Medulla oblongata (tissue), 1 donor: ENCODE measurements at regions not wholly inside any gene's neighbourhood (a gene's known extent, or its start where the extent isn't known, plus 50 kb on each side); places are given as distances from the start of the nearest gene placed in this dataset.

Experiments
- DNase-seq: peaks from one replicate; pipeline ENCODE4 v3.0.0-alpha.2; 2015; ENCODE audit errors: extremely low spot score

DNA sequence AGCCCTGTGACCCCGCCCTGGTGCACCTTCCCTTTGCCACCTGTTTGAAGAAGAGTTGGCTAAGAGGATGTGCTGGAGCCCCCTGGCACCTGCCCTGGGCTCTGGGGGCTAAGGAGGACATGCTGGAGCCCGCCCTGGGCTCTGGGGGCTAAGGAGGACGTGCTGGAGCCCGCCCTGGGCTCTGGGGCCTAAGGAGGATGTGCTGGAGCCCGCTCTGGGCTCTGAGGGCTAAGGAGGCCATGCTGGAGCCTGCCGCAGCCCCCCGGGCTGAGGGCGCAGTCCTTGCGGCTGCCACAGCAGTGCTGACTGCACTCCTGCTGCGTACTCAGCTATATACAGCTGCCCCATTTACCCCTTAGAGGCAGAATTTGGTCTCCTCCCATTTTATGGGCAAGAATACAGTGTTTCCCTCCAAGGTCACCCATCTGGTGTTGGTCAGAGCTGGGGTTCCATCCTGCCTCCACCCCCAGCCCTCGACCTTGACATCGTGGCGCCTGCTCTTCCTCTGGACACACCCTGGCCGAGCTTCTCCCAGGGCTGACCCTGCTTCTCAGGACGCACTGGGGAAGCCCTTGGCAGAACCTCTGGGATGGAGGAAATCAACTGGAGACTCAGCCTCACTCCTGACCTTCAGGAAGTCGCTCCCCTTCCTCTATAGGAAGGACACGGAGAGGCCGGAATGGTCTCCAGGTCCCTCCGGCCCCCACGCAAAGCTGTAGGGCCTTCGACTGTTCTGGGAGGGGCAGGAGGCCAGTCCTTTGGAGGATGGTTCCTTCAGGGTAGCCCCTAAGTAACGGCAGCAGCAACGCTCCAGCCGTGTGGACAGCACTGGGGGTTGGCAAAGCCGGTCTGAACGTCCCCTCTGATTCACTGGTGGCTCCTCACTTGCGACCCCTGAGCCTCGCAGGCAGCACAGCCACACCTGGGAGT is 65.0 kb upstream of the HPCAL1 start:
- DNase-seq, result no peak

- DNase-seq, result no peak
Measured at GRCh38 chr2:10238396-10238795, 64.3 kb upstream of the HPCAL1 start.

DNA sequence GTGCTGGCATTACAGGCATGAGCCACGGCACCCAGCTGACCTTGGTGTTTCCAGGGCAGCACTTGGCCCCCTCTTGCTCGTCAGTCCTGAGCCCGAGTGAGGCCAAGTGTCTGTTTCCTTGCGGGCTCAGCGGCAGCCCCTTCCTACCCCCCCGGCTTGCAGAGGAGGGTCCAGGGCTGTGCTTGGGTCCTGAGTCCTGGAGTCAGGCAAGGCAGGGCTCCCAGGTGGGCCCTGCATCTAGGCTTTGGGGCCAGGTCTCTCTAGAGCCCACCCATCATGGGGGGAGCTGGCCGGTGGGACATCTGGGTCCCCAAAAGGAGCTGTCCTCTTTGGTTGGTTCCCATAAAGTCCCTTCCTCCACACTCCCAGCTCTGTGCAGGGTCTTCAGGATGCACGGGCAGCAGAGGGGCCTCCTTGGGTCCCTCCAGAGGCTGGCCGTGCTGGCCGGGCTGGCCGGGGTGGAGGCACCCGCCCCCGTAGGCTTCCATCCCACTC is 63.7 kb upstream of the HPCAL1 start:
- DNase-seq, result no peak

DNA sequence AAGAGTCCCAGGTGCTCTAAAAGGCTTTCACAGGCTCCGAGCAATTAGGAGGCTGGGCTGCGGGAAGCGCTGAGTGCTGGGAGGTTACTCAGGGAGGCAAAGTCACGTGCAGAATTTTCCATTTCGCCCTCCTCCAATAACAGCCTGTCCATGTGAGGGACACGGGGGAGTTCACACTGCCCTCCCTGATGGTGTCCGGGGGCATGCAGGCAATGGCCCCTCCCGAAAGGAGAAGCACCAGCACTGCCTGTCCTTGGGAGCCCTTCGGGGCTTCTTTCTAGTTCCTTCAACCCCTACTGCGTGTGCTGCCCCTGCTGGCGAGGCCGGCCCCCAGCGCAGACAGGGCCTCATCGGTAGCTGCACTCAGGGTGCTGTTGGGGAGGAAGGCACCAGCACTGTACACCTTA is 63.1 kb upstream of the HPCAL1 start:
- DNase-seq, result no peak

DNA sequence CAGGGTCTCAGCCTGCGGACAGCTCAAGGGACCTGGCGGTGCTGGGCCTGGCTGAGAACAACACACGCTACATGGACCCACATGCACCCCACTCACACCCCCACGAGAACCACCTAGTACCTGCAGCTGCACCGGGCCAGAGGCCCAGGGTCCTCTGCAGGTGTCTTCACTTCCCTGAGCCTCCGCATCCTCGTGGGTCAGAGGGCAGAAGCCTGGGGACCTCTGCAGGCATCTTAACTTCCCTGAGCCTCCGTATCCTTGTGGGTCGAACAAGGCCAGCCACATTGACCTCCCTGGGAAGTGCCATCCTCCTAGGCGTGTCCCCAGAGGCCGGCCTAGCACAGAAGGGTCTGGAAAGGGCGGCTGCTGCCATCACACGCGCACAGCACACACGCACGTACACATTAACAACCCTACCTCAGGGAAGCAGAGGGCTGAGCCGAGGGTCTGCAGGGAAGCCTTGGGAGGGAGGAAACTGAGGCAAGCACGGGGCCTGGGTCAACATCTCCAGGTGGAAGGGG is 62.5 kb upstream of the HPCAL1 start:
- DNase-seq, result no peak

- no peak for DNase-seq
Measured at GRCh38 chr2:10240911-10241610, 61.6 kb upstream of the HPCAL1 start.

GRCh38 chr2:10241641-10242430 is 60.9 kb upstream of the HPCAL1 start:
- no peak for DNase-seq

DNA sequence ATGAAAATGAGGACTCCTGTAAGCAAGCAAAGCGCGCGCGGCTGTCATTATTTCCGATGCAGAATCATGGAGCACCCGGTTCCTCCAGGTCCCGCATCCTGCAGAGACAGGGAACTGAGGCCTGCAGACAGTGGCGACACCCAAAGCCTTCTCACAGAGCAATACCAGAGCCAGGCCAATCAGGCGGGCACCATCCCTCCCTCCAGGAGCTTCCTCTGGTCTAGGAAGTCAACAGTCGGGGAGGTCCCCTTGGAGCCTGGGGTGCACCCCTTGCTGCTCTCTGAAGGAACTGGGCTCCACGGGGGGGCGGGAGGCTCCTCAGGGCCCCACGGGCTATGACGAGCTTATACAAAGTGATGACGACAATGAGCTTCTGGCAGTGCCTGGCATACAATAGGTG is 60.3 kb upstream of the HPCAL1 start:
- no peak for DNase-seq

GRCh38 chr2:10242998-10243925 is 59.4 kb upstream of the HPCAL1 start:
- DNase-seq, result no peak

DNA sequence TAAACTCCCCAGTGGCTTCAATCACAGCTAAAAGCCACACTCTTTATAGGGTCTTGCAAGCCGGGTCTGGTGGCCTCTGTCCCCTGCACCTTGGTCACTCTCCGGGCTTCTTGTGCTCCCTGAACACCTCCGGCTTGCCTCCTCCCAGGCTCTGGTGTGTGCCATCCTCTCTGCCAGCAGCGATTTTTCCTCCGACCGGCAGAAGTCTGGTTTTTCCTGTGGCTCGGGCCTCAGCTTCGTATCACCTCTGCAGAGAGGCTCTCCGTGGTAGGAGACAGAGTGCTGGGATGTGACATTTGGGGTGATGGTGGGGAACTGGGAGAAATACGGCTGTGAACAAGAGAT is 58.8 kb upstream of the HPCAL1 start:
- no peak for DNase-seq

DNA sequence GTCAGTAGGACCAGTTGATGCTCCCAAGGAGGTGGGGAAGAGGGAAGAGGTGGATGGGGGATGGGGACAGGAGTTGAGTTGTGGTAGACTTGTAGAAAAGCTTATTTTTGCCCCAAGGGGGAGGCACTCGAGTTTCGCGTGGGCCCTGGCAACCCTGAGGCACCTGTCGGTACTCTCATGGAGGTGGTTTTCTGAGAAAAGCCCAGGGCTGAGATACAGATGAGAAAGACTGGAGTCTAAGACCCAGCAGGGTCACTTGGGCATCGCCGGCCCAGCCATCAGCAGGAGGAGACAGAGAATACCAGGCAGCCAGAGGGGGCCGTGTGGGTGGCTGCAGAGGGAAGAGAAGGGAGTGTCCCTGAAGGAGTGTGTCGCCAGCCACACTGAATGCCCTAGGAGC is 57.7 kb upstream of the HPCAL1 start:
- no peak for DNase-seq

DNA sequence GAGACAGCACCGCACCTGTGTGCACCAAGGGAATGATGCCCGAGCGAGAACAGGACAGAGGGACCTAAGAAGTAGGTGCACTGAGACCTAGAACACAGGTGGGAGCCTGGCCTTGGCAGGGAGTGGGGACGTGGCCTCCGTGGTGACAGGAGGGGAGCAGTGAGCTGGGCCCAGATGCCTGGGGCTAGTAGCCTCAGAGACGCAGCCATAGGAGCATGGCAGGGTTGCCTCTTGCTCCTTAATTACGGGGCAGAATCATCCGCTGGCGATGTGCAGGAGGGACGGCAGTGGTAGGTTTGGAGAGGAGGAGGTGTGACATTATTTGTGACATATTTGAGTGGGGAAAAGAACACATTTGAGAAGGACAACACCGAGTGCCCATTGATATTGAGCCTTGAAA is 57.0 kb upstream of the HPCAL1 start:
- no peak for DNase-seq

DNA sequence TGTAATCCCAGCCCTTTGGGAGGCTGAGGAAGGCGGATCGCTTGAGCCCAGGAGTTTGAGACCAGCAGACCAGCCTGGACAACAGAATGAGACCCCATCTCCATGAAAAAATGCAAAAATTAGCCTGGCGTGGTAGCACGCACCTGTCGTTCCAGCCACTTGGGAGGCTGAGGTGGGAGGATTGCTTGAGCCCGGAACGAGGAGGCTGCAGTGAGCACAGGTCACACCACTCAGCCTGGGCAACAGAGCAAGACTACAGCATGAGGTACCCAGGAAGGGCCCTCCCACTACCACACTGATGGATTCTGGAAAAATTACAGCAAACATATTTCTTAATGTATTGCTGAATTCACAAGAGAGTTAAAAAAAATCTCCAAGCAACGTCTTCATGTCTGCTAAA is 56.3 kb upstream of the HPCAL1 start:
- DNase-seq, result no peak

DNA sequence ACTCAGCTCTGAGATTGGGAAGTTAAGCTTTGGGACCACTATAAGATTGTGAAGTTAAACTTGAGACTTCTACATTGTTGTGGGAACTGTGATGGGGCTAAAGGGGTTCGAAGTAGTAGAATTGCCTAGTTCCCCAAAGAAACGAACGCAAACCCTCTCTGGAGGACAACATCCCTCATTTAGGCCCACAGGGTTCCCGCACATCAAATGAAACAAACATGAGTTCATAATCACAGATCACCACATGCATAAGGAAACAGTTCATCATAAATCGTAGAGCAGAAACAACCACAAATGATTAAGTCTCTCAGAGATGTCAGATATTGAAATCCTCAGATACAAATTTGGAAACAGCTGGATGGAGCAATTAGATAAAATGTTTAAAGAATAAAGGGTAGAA is 55.9 kb upstream of the HPCAL1 start:
- no peak for DNase-seq

GRCh38 chr2:10249798-10250197 is 52.9 kb upstream of the HPCAL1 start:
- no peak for DNase-seq

GRCh38 chr2:10252224-10252623 is 50.5 kb upstream of the HPCAL1 start:
- DNase-seq, result no peak

- no peak for DNase-seq
Measured at GRCh38 chr2:10252661-10253060, 50.0 kb upstream of the HPCAL1 start.
